ENCODE measurements at regions not wholly inside any gene's neighbourhood (a gene's known extent, or its start where the extent isn't known, plus 50 kb on each side); places are given as distances from the start of the nearest gene placed in this dataset.

DNA sequence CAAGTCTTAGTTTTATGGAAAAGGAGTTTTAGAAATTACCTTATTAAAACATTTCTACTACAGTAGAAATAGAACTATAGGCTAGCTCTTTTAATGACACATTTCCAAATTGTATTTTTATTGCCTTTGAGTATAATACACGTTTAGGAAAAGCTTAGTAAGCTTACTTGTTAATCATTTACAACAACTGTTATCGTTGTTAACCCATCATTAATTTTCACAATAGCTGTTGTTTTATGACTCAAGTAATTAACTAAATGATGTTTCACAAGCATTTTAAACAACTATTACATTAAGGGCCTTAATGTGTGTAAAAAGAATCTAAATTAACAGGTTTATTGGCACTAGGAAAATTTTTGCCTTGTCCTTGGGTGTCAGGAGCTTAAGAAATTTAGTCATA lies 120.5 kb upstream of the THRB start:
- Mint-ChIP-seq H3K4me3 (ENCODE audit: low read depth, unreplicated experiment) (no peak overlapping the region), H3K27me3 (ENCODE audit: unreplicated experiment) (no peaks in the 10 kb centered on the region), H3K36me3 (ENCODE audit: insufficient read depth, unreplicated experiment) (no peaks in the 10 kb centered on the region), H3K27ac (ENCODE audit: unreplicated experiment) (no peak overlapping the region), H3K9me3 (ENCODE audit: low read depth, unreplicated experiment) (no peaks in the 10 kb centered on the region), H3K4me1 (ENCODE audit: low read depth, unreplicated experiment) (peaks cover 26% of the 10 kb centered on the region)
- DNase-seq: no peak
- intact Hi-C loops (cut with micrococcal nuclease; ENCODE audit: unreplicated experiment): no loop called here
- CTCF ChIA-PET: interaction anchor here (1.6 to 2.5 kb wide), 2 partner anchors 11 to 16 kb away, joined by 6 to 9 read pairs; no protein-coding TSS in a partner anchor
- no peak for TF ChIP-seq CTCF (IDR thresholded peaks at IDR 0.05; ENCODE audit: unreplicated experiment)
- BruUV-seq (replicated peaks): no TSS peak

- CTCF ChIA-PET: interaction anchor here (2.5 kb wide), 1 partner anchor 12 kb away, joined by 9 read pairs; no protein-coding TSS in a partner anchor
These were observed 121.6 kb upstream of the THRB start for GRCh38 chr3:24616110-24616829.

GRCh38 chr3:24622138-24622537 lies 127.5 kb upstream of the THRB start:
- no peaks in the 10 kb centered on the region for H3K36me3 Mint-ChIP-seq (ENCODE audit: insufficient read depth, unreplicated experiment)
- H3K9me3 Mint-ChIP-seq (ENCODE audit: low read depth, unreplicated experiment): no peaks in the 10 kb centered on the region
- H3K27ac Mint-ChIP-seq (ENCODE audit: unreplicated experiment): no peak overlapping the region
- TF ChIP-seq CTCF (IDR thresholded peaks at IDR 0.05; ENCODE audit: unreplicated experiment): no peak
- no peaks in the 10 kb centered on the region for H3K27me3 Mint-ChIP-seq (ENCODE audit: unreplicated experiment)
- intact Hi-C loops (cut with micrococcal nuclease; ENCODE audit: unreplicated experiment): no loop called here
- no peak overlapping the region for H3K4me3 Mint-ChIP-seq (ENCODE audit: low read depth, unreplicated experiment)
- CTCF ChIA-PET: no interaction called here
- no peaks in the 10 kb centered on the region for H3K4me1 Mint-ChIP-seq (ENCODE audit: low read depth, unreplicated experiment)
- BruUV-seq (replicated peaks): no TSS peak
- DNase-seq: no peak

More at GRCh38 chr3:24616110-24616829, 121.6 kb upstream of the THRB start:
- Mint-ChIP-seq H3K4me1 (ENCODE audit: low read depth, unreplicated experiment) (peaks cover 26% of the 10 kb centered on the region), H3K36me3 (ENCODE audit: insufficient read depth, unreplicated experiment) (no peaks in the 10 kb centered on the region), H3K9me3 (ENCODE audit: low read depth, unreplicated experiment) (no peaks in the 10 kb centered on the region), H3K27ac (ENCODE audit: unreplicated experiment) (no peak overlapping the region), H3K4me3 (ENCODE audit: low read depth, unreplicated experiment) (no peak overlapping the region), H3K27me3 (ENCODE audit: unreplicated experiment) (no peaks in the 10 kb centered on the region)
- no TSS peak for BruUV-seq (replicated peaks)
- DNase-seq: no peak
- no peak for TF ChIP-seq CTCF (IDR thresholded peaks at IDR 0.05; ENCODE audit: unreplicated experiment)
- intact Hi-C loops (cut with micrococcal nuclease; ENCODE audit: unreplicated experiment): no loop called here

DNA sequence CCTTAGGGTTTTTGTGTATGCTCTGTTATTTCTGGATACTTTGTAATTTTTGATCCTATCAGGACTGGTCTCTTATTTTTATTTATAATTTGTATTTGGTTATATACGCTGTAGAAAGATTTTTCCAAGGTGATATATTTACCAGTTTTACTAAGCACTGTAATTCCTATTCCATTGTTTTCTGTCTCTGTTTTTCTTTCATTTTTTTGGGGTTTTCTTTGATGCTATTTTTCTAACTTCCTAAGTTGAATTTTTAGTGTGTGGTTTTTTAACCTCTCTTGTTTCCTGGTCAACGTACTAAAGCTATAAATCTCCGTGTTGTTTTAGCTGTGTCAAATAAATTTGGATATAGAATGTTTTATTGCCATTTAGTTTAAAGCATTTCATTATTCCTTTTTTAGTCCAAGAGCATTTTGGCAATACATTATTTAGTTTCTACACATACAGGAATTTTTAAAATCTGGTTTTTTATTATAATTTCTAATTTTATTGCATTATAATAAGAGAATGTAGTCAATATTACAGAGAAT lies 128.1 kb upstream of the THRB start:
- no peaks in the 10 kb centered on the region for H3K36me3 Mint-ChIP-seq (ENCODE audit: insufficient read depth, unreplicated experiment)
- no peaks in the 10 kb centered on the region for H3K4me1 Mint-ChIP-seq (ENCODE audit: low read depth, unreplicated experiment)
- H3K9me3 Mint-ChIP-seq (ENCODE audit: low read depth, unreplicated experiment): no peaks in the 10 kb centered on the region
- intact Hi-C loops (cut with micrococcal nuclease; ENCODE audit: unreplicated experiment): no loop called here
- no peak overlapping the region for H3K27ac Mint-ChIP-seq (ENCODE audit: unreplicated experiment)
- TF ChIP-seq CTCF (IDR thresholded peaks at IDR 0.05; ENCODE audit: unreplicated experiment): no peak
- H3K27me3 Mint-ChIP-seq (ENCODE audit: unreplicated experiment): no peaks in the 10 kb centered on the region
- no TSS peak for BruUV-seq (replicated peaks)
- CTCF ChIA-PET: no interaction called here
- H3K4me3 Mint-ChIP-seq (ENCODE audit: low read depth, unreplicated experiment): no peak overlapping the region
- DNase-seq: no peak

Measured in Calu3 (cell line).